Activated CD8-positive, alpha-beta memory T cell treated with anti-CD3 and anti-CD28 coated beads for 24 hours (primary cell): ENCODE measurements at regions not wholly inside any gene's neighbourhood (a gene's known extent, or its start where the extent isn't known, plus 50 kb on each side); places are given as distances from the start of the nearest gene placed in this dataset.

Experiments
- DNase-seq: peaks from one replicate; pipeline ENCODE4 v3.0.0-alpha.2; 2020

- no peak for DNase-seq
Observed at GRCh38 chr16:55077266-55077665, 146.6 kb downstream of the IRX5 start.

- DNase-seq, result no peak
Observed at GRCh38 chr16:55078153-55078552, 147.5 kb downstream of the IRX5 start.

- DNase-seq, result no peak
Observed at GRCh38 chr16:55078699-55079410, 148.2 kb downstream of the IRX5 start.

GRCh38 chr16:55081622-55082590 is 151.2 kb downstream of the IRX5 start:
- no peak for DNase-seq

GRCh38 chr16:55082591-55082976 is 151.9 kb downstream of the IRX5 start:
- DNase-seq, result no peak

- DNase-seq, result no peak
Observed at GRCh38 chr16:55083052-55083451, 152.4 kb downstream of the IRX5 start.

DNA sequence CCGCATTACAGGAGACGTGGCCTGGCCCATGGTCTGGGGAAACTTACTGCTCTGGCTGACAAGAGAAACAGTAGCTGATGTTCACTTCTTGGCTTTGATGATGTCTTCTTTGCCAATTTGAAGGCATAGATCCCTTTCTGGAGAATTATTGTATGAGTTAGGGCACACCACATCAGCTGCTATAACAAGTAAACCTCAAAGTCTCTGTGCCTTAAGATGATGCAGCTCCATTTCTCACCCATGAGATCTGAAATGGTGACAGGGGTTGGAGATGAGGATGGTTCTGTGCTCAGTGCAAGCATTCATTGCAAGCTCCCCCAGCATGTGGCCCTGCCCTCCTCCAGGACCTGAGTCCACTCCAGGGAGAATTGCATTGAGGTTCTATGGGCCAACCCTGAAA is 157.4 kb downstream of the IRX5 start:
- no peak for DNase-seq

- no peak for DNase-seq
Observed at GRCh38 chr16:55089600-55089999, 158.9 kb downstream of the IRX5 start.

DNA sequence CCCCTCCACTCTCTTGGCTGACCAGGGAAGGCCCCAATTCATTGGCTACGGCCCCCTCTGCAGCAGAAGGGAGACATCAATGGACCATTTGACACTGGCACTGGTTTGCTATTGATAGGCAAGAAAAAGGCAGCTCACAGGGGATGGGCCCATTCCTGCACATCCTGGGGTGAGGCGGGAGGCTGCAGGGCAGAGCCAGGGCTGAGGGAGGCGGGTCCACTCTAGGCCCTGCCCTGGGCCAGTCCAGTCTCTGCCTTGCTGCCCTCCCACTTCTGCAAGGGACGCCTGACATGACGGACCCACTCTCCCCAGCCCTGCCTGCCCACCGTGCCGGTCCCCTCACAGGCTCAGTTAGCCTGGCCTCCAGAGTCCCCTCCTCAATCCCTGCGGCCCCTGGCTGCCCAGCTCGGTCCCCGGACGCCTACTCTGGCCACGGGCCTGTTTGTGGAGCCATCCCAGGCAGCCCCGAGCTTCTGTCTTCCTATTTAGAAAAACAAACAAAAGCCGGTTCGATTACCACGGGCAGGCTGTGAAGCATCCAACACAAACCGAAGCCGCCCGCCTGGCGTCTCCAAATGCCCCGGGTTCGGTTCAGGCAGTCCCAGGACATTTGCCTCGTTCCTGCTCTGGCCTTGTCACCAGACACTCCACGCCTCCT is 160.7 kb downstream of the IRX5 start:
- DNase-seq, result no peak

- DNase-seq, result no peak
Observed at GRCh38 chr16:55091871-55092230, 161.2 kb downstream of the IRX5 start.

DNA sequence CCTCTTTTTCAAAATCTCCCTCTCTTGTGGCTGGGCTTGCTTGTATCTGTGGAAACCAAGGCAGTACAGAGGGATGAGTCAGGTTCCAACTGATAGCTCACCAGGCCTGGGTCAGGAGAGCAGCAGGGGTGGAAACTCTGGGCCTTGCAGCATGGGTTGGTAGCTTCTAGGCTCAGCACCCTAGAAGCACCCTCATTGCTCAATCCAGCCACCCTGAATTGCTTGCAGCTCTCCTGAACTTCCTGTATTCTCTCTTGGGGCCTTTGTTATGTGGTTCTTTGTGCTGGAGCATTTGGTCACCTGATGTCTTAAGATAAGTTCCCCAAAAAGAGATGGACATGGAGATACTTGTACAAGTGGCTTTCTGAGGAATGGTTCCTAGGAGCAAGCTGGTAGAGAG is 169.4 kb downstream of the IRX5 start:
- DNase-seq, result no peak

DNA sequence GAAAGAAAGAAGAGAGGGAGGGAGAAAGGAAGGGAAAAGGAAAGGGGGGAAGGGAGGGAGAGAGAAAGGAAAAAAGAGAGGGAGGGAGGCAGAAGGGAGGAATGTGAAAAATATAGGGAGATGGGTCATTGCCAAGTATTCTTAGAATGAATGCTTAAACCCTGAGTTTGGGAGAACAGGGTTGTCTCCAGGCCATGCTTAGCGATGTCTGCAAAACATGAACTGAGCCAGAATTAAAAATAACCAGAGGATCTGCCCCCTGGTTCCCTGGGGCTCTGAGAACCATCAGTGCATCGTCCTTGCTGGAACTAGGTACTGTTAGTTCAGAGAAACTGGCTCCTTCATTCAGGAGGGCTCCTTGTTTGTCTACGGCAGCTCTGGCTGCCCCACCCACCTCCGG is 170.4 kb downstream of the IRX5 start:
- no peak for DNase-seq

DNA sequence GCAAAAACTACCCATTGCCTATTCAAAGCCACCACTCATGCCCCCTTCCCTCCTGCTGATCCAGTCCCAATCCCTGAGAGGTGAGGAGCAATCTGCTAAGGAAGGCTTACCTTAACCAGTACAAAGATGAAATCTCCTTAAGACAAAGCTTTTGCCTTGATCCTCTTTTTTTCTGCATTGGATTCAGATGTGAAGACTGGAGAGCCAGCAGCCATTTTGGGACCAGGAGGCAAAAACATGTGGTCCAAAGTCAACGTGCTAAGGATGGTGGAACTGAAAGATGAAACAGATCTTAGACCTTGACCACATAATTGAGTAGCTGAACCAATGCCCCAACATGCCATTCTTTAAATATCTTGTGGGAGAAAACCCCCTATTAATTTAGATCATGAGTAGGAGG is 171.4 kb downstream of the IRX5 start:
- no peak for DNase-seq

GRCh38 chr16:55102531-55102930 is 171.9 kb downstream of the IRX5 start:
- DNase-seq, result no peak

- no peak for DNase-seq
Observed at GRCh38 chr16:55107851-55108250, 177.2 kb downstream of the IRX5 start.

- DNase-seq, result no peak
Observed at GRCh38 chr16:55113210-55113609, 182.5 kb downstream of the IRX5 start.

GRCh38 chr16:55115506-55115905 is 184.8 kb downstream of the IRX5 start:
- no peak for DNase-seq

DNA sequence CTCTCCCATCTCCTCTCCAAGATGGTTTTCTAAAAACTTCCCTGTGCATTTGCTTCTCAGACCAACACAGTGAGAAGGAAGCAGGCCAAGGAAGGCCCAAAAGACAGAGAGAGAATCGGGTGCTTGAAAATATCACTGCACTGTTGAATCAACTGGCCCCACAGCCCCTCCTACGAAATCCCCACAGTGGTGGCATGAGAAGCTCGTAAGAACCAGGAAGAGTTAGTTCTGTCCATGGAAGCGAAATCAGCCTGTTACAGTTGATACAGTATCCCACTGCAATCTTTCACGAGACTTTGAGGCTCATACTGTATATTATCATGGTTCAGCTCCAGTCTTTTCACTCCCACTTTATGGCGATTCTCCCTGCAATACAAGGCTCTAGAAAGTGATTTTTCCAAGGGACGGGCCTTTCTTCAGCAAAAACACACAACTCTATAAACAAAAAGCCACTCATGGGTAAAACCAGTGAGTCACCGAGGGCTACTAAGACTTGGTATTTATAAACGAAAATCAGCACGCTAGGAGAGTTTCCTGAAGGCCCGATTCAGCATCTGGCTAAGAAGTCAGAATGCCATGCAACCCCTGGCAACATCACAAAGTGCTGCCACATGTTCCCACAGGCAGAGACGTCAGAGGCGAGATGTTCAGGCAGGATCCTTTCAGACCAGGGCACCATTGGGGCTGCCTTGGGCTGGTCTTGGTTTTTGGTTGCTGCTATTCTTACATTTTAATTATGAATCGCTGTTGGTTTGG is 185.7 kb downstream of the IRX5 start:
- no peak for DNase-seq

DNA sequence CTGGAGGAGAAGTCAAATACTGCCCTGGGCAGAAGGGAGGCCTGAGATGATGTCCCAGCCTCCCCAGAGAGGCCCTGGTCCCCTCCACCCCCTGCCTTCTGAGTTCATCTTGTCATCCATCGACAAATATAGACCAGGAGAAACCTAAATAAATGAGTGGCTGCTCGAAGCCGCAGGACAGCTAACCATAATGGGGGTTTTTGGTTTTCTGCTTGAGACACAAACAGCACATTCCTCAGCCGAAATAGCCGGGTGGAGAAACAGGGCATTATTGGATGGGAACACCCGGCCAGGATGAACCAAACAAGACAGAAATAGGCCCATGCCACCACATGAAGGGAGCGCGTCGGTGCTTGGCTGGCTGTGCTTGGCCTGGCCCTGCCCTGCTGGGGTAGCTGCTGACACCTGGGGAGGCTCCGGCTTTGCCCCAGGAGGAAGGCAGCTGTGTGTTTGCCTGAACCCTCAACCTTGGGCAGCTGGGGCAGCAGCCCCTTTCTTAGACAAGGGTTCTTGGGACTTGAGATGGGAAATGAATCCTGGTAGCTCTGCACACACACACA is 188.1 kb downstream of the IRX5 start:
- no peak for DNase-seq

DNA sequence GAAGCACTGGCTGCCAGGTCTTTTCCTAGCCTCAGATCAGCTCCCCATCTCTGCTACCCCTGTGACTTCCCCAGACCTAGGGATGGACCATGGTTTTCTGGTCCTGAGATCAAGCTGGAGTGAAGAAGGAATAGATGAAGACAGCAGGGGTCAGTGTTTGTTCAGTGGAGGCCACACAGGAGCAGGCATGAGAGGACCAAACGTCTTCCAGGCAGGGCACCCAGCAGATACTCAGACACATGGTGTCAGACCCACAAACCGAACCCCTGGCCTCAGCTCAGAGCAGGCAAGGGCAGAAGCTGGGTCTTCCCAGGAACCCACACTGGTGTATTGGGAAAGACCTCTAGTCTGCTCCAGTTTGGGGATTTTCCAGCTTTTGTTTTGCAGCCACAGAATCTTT is 189.7 kb downstream of the IRX5 start:
- DNase-seq, result no peak

DNA sequence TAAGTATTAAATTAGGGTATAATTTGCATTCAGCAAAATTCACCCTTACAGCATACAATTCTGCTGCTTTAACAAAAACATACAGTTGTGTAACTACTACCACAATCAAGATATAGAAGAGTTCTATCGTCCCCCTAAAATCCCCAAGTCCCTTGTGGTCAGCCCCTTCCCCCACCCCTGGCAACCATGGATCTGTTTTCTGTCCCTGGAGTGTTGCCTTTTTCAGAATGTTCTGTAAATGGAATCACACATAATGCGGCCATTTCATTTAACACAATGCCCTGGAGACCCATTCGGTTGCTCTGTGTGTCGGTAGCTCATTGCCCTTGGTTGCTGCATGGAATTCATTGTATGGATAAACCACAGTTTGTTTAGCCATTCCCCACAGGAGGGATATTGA is 190.2 kb downstream of the IRX5 start:
- no peak for DNase-seq

GRCh38 chr16:55123652-55124051 is 193.0 kb downstream of the IRX5 start:
- DNase-seq, result no peak
